ENCODE measurements at regions not wholly inside any gene's neighbourhood (a gene's known extent, or its start where the extent isn't known, plus 50 kb on each side); places are given as distances from the start of the nearest gene placed in this dataset.
"Not testable (repeated sequence)": the region's sequence is repeated elsewhere in the genome, so short reads cannot be mapped to it uniquely, and the experiment has no call there.

DNA sequence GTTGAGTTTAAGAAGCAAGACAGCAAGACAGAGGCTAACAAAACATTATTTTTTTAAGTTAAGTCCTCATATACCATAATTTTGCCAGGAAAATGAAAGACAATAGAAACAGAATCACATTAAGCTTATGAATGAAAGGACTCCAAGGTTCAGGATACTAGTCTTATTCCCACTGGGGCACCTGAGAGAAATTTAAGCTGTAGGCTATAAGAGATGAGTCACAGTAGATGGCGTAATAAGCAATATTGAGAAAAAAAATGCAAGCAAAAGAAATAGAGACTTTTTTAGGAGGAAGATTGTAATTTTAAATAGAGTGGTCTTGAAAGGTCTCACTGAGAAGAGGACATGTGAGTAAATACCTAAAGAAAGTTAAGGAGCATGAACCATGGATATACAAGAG, 57.1 kb upstream of the KIF2B start:
- DNase-seq = no peak

DNA sequence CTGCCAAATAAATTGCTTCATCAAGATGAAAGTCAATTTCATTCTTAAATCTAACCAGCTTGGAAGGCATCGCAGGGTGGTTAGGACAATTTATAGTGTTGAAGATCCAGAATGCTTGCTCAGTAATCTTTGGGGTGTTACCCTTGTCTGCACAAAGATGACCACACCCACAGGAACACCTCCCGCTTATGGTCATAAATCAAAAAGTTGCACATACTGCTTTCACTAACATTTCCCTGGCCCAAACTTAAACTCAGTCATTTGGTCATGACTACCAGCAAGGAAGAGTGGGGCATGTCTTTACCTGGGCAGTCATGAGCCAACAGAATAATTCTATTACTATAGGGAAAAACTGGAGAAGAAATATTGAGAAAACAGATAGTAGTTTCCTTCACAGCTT, 57.6 kb upstream of the KIF2B start:
- no peak for DNase-seq

DNA sequence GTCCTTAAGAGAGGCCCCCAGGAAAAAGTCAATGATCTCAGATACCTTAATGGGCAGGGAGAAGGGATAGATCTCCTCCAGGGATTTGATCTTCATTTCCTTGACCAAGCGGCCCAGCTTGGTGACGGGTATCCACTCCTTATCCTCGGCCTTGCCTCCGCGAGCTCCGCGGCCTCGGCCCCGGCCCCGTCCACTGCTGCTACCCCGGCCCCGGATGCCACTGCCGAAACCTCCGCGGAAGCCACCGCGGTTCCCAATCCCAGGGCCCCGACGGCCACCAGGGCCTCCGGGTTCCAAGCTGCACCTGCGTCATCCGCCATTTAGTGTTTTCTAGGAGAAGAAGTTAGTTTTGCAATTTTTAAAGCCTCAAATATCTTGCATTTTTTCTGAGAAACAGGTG, 65.2 kb upstream of the KIF2B start:
- no peak for DNase-seq

DNA sequence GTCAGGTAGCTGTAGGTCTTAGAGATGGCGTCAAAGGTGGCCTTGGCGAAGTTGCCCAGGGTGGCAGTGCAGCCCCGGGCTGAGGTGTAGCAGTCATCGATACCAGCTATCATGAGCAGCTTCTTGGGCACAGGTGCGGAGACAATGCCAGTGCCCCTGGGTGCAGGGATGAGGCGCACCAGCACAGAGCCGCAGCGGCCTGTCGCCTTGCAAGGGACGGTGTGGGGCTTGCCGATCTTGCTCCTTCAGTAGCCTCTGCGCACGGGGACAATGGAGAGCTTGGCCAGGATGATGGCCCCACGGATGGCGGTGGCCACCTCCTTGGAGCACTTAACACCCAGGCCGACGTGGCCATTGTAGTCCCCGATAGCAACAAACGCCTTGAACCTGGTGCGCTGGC, 65.6 kb upstream of the KIF2B start:
- not testable (repeated sequence) for DNase-seq

DNA sequence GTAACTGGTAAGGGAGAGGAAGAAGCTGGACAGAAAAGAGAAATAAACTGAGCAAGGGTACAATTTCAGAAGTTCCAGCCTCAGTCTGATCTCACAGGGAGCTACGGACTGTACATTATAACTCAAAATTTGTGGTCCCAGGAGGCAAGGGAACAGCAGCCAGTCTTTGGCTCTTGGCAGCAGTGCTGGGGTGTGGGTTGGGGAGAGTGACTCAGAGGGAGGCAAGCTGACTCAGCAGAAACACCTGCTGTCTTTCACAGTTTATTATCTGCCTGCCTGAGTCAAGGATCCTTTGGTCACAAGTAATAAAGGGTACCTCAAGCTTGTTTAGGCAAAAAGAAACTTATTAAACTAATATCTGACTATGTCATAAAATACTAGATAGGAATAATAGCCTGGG, 73.5 kb upstream of the KIF2B start:
- no peak for DNase-seq

DNA sequence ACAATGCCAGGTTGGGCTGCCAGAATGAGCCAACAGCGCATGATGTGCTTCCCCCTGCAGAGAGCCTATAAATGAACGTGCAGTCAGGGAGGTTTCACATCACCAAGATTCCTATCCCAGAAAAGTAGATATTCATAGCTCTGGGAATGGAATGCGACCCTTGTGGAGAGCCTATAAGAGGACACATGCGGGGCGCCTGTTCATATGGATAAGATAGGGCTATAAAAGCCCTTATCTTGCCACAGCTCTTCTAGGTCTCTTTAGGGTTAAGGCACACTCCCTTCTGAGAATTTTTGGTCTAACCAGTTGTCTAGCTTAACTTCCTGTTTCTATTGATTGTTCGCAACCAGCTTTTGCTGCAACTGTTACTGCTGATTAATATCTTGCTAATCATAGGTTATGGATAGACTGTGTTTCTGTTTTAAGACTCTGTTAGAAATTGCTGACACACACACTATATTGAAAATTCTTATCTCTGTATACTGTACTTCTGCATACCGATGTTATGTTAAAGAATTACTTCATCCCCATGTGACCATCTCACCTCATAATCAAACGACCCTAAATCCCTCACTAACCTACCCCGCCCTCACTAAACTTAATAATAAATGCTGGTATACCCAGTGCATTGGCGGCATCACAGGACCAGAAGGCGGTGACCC, 74.4 kb upstream of the KIF2B start:
- DNase-seq = not testable (repeated sequence)

DNA sequence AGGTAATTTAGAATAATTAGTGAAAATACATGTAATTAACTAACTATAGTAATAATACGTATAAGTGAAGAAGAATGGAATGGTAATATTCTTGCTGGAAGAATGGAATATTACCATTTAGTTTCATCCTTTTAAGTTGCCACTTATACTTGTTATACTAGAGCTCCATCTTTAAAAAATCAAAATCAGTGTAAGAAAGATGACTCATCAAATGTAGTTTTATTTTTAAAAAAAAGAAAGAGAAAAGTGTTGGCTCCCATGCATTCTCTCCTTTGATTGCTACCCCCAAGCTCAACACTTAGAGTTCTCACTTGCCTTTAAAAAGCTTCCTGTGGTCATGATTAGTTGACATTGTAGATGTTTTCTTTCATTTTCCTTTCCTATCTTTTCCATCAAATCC, 82.4 kb upstream of the KIF2B start:
- no peak for DNase-seq

DNA sequence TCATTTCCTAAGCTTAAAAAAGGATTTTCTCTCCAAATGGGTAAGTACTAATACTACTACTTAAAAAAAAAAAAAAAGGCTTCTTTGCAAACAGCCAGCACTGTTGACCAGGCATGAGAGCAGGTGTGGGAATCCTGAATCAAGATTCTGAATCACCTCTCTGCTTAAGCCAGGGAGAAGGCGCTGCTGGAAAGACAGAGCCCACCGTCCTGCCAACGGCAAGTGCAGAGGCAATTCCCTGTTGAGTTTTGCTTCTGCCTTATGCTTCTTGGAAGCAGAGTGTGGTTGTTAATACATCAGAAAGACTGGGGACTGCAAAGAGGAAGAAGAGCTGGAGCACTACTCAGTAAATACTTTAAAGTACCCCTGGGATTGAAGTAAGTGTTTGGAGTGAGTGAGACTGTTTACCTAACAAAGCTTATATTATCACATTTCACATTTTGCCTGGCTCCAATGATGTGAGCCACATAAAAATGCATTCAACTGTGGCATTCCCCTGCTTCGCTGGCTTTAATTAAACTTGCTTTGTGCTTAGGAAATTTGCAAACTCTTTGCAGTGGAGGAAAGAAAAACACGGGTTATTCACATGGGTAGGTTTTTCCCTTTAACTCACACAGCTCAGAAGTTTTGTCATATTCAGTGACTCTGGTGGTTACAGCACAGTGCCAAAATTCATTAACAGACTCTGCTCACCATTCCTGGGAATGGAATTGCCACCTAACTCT, 86.0 kb upstream of the KIF2B start:
- no peak for DNase-seq

DNA sequence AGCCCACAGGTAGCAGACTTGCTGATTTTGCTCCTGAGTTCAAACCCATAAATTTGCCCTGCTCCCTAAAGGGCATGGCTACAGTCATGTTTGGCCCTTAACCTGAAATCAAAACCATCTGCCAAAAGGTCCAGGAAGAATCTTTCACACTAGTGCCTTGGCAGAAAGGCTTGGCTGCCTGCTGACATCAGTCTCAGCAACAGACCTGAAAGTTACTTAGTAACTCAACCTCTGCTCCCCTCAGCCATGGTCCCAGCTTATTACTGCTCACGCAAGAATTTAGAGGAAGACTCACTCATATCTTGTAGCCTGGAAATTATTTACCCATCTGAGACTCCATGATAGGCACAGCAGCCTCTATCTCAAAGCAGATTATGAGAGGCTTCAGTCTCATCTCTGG, 98.0 kb upstream of the KIF2B start:
- DNase-seq = no peak

DNA sequence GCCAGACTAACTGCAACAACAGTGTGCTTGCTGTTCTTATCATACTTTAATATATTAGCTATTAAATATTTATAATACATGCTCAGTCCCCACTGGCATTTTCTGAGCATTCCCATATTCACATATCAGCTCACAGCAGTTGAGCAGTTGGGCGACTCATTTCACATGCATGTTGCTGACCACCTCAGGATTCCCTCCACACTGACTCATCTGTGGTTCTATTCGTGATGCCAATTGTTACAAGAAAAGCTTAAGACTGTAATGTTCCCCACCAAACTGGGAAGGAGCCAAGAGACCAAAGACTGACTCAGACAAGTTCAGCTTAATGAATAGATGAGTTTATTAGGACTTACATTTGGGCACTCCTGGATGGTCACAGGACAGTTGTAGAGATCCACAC, 100.3 kb upstream of the KIF2B start:
- no peak for DNase-seq

DNA sequence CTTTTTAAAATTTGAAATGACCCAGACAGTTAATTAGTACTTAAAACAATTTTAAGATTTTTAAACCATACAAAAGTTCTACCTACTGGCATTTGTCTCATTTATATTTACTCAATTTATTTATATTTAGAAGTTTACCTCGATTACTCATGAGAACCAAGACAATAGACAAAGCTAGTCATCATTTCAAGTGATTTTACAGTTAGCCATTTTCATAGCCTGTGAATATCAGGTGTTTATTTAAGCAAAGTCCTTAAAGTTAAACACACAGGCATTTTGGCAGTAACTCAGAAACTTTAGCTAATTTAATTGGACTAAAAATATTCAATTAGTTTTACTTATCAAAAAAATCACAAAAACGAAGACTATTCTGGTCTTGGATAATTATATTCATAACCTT, 101.6 kb upstream of the KIF2B start:
- DNase-seq = no peak

DNA sequence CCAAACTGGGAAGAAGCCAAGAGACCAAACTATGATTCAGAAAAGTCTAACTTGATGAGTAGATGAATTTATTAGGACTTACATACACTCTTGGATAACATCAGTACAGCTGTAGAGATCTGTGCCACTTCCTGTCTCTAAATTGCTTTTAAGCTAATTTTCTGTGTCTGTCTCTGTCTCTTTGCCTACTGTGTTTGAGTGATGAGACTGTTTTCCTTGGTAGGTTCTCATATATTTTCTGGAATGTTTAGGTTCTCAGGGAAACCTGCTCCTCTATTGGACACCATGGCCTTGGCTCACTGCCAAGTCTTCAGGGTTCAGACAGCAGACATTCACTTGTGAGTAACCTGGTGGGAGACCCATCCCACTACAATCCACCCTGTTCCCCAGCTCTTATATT, 103.5 kb upstream of the KIF2B start:
- DNase-seq = no peak

DNA sequence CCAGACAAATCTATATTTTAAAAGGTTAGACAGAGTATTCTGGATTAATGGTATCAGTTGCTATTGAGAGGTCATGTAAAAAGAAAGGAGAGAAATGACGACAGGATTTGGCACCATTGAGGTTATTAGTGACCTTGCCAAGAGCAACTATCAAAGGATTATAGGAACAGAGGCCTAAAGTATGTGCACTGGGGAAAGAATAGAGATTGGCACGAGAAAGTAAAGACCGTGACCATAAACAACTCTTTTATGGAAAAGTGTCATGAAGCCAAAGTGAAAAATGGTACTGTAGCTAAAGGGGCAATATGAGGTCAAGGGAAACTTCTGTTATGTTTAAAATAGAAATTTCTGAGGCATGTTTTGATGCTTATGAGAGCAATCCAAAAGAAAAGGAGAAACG, 115.2 kb upstream of the KIF2B start:
- no peak for DNase-seq

DNA sequence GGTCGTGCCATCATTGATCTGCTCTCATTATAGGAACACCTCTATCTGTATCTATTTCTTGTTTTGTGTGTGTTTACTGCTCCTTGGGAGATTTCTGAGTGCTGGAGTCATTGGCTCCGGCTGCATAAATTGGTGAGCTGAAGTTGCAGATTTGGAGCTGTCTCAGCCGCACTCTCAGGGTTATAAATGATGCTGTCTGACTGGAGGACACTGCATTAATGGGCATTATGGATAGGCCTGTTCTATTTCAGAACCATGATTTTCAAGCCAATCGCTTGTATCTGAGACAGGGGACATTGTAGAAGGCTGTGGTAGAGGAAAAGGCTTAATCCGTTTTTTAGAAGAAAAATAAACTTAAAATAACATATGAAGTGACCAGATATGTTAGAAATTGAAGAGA, 126.4 kb upstream of the KIF2B start:
- no peak for DNase-seq

DNA sequence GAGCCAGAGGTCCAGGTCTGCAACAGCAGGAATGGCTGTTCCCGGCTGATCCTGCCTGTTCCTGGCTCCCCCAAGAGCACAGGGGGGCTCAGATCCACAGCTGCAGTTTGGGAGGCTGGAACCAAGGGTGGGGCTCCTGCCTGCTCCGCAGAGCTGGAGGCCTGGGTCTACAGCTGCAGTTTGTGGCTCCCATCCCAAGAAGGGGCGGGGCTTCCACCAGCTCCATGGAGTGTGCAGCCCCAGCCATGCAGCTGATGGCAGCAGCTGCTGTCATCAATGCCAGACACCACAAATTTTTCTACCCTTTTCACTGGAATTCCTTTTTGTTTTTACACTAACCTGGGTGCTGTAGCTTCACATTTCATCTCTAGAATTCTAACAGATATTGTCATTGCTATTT, 135.4 kb upstream of the KIF2B start:
- no peak for DNase-seq

DNA sequence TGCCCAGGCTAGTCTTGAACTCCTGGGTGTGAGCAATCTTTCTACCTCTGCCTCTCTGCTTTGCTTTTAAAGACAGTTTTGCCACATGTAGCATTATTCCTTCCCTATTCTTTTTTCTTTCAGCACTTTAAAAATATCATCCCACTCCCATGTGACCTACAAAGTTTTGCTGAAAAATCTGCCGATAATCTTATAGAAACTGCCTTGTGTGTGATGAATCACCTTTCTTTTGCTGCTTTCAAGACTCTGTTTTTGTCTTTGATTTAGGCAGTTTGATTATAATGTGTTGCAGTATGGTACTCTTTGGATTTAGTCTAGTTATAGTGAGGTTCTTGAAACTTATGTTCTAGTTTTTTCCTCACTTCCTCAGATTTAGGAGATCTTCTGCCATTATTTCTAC, 142.0 kb upstream of the KIF2B start:
- no peak for DNase-seq

DNA sequence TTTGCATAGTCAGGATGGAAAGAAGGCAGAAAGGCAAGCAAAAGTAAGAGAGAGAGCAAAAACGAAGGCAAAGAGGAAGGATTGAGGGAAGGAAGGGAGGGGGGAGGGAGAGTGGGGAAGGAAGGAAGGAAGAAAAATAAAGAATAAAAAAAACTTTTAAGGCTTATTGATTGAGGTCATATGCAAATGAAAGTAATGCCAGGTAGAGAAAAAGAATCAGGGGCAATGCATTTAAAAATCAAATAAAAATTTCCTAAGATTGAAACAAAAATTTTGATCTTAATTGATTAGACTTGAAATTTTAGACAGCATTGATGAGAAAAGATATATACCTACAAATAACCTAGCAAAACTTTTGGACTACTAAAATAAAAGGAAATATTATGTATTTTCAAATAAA, 153.9 kb upstream of the KIF2B start:
- no peak for DNase-seq

DNA sequence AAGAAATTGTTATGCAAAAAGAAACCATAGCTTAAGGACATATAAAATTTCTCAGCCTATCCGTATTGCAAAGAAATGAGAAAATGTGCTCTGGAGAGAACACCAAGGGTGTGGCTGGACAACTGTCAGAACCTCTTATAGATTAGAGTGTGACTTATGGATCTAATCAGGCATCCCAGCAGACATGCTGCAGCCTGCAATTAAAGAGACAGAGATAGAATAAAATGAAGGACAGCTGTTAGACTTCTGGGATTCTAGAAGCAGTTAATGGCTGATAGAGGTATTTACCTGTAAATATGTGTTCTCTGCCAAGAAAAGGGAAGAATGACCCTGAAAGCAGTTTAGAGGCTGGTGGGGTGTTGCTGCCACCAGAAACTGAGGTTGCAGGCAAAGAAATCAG, 160.1 kb upstream of the KIF2B start:
- DNase-seq = no peak

DNA sequence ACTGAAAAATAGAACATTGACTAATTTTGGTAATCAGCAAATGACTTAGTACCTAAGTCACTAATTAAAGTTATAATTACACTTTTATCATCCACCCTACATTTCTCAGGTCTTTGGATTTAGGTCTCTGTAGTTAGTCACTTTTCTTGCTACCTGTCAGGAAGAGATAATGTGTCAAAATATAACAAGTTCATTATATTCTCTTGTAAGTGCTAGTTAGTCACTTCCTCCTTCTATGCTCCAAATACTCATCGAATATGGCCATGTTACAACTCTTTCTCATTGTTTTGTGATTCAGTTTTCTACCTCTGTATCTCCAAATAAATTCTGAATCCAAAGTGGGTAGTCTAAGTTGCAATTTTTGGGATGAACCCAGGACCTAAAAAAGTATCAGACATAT, 163.5 kb upstream of the KIF2B start:
- no peak for DNase-seq

DNA sequence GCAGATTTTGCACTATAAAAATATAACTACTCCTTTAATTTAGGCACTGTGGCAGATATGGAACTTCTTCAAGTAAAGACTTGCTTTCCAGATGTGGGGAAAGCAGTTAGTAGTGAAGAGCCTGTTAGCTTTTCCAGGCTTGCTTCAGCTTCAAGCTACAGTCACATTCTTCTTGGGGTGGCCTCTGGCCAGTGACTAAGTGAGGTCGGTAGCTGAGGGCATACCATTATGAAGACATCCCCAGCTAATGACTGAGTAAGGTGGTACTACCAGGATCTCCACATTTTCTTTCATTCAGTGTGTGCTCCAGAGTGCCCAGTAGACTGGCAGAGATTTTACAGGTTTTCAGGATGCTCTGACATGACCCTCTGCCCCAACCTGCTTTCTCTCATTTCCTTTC, 167.1 kb upstream of the KIF2B start:
- no peak for DNase-seq

DNA sequence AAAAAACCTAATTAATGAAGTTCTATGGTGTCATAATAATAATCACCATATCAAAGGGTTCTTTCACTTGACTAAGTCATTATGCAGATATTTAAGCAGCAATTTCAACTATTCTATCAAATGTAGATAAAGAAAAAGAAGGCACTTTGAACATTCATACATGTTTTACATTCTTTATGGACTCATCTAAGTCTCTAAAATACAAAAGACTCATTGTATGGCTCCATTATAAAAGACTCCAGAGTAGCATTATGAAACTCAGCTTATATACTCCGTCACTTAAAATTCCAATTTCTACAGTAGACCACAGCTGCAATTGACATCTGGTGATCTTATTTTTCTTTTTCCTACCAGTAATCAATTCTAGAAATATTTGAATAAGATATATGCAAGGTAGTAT, 173.5 kb upstream of the KIF2B start:
- DNase-seq = no peak

DNA sequence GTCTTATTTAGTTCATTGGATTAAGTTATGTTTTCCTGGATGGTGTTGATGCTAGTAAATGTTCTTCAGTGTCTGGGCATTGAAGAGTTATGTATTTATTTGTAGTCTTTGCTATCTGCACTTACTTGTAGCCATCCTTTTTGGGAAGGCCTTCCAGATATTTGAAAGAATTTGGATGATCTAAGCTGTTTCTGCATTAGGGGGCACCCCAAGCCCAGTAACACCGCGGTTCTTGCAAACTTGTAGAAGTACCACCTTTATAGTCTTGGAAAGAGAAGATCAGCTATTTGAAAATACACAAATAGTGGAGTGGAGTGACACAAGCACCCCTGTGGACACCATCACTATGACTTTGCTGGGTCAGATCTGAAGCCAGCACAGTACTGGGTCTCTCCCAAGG, 175.9 kb upstream of the KIF2B start:
- no peak for DNase-seq

DNA sequence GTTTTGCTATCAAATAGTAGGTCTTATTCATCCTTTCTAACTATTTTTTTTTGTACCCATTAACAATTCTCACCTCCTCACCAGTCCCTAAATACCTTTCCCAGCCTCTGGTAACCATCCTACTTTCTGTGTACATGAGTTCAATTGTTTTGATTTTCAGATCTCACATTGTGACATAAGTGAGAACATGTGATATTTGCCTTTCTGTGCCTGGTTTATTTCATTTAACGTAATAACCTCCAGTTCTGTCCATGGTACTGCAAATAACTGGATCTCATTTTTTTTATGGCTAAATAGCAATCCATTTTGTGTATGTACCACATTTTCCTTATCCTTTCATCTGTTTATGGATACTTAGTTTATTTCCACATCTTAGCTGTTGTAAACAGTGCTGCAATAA, 181.9 kb upstream of the KIF2B start:
- no peak for DNase-seq

DNA sequence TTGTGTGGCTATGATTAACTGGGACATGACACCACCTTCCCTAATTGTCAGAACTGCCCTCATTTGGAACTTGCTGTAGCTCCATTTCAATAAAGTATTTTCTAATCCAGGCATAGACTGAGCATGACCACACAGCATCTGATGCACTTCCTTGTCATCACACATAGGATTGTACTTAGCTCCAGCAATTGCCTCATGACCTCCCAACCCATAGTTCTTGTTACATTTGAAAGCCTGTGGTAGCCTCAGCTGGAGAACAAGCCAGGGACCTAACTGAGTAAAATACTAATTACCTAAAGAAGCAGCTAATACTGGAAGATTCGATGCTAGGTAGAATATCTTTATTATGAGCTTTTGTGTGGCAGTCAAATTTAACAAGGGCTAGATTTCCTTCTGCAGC, 187.3 kb upstream of the KIF2B start:
- DNase-seq = no peak

DNA sequence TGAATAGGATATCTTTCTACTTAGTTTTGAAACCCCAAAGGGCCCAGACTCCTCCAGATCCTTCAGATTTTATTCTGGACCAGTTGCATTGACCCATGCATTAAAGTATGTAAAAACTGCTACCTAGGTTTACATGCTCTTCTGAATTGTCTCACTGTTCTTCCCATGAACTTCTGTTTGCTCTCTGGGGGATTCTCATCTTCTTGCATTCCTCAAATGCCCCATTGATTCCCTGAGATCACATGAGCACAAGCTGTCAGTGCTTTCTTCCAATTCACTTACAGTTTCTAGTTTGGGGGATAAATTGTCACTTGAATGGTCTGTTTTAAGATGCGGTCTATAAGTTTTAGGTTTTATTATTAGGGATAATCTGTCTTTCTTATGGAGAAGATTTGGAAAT, 188.9 kb upstream of the KIF2B start:
- no peak for DNase-seq
